GM12892 (cell line): ENCODE measurements at regions not wholly inside any gene's neighbourhood (a gene's known extent, or its start where the extent isn't known, plus 50 kb on each side); places are given as distances from the start of the nearest gene placed in this dataset.

Experiments
- POLR2A ChIP-seq: IDR thresholded peaks from 2 replicates; pipeline ENCODE4 v1.6.1; 2011; ENCODE audit warnings: low read depth, low read length, control low read depth
- TAF1 ChIP-seq: IDR thresholded peaks from 2 replicates; pipeline ENCODE4 v1.6.1; 2011; ENCODE audit warnings: low read depth, mild to moderate bottlenecking, control low read depth, low read length, borderline replicate concordance

DNA sequence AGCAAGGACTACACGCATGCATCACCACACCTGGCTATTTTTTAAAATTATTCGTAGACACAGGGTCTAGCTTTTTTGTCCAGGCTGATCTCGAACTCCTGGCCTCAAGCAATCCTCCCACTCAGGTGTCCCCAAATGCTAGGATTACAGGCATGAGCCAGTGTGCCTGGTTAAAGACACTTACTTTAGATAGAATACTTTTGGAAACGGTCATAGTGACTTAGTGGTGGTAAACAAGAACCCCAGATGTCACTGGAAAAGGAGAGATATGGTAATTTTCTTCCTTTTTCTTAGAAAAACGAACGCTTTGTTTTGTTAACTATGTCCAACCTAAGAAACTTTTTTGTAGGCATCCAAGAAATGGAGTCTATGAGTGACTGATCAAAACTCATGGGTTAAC is 137.3 kb downstream of the TFAP2B start:
- TF ChIP-seq POLR2A: no peak
- TF ChIP-seq TAF1: no peak
